ENCODE measurements at regions not wholly inside any gene's neighbourhood (a gene's known extent, or its start where the extent isn't known, plus 50 kb on each side); places are given as distances from the start of the nearest gene placed in this dataset.

GRCh38 chr14:65847075-65847847 lies 434.7 kb downstream of the FUT8 start:
- no peak for TF ChIP-seq POLR2A (IDR thresholded peaks at IDR 0.05)
- no peak for TF ChIP-seq CTCF (IDR thresholded peaks at IDR 0.05 in 8 of 11, conservative IDR thresholded peaks at IDR 0.05 in 3 of 11)
- peak in 1 of 3 donors; percentile 58 for TF ChIP-seq POLR2AphosphoS5 (IDR thresholded peaks at IDR 0.05)
